HCT116 (cell line): ENCODE measurements at regions not wholly inside any gene's neighbourhood (a gene's known extent, or its start where the extent isn't known, plus 50 kb on each side); places are given as distances from the start of the nearest gene placed in this dataset.

ENCODE experiments used
- ATAC-seq: fragments of 200-7000 bp; cut with Tn5 transposase; 2 replicates; pipeline ENCODE4 v1.9.1; 2020; ENCODE audit warnings: mild to moderate bottlenecking, moderate library complexity
- BruUV-seq: library from RNA; stranded (reverse); fragments of 400-500 nt; replicated peaks from 2 replicates; lab custom pipeline; 2021; lab: Mats Ljungman, UMichigan
- CTCF ChIA-PET: fragments of 300-600 bp; sonication (Branson Sonifier 250); formaldehyde crosslinking; loops from one replicate; lab custom pipeline; 2021; ENCODE audit warnings: antibody characterized with exemption; lab: Charles Lee
- POLR2A ChIA-PET: fragments of 300-600, 350-600 bp; sonication (Branson Sonifier 250); formaldehyde crosslinking; loops from one replicate; lab custom pipeline; 2021; ENCODE audit warnings: antibody characterized with exemption; lab: Charles Lee
- RAD21 ChIA-PET, 2 experiments: fragments of 300-600 bp; sonication (Branson Sonifier 250); formaldehyde crosslinking; loops; one replicate each; lab custom pipeline; 2023; ENCODE audit warnings: low total read pairs in 2 of 2; ENCODE audit not compliant: uncharacterized antibody in 2 of 2, unreplicated experiment in 2 of 2, low non-redundant PET in 1 of 2; lab: Charles Lee
- DNase-seq: peaks from one replicate; pipeline ENCODE4 v3.0.0-alpha.2; 2010; ENCODE audit warnings: low read depth, low spot score
- H2AFZ ChIP-seq: fragments of 200-600 bp; shearing (Covaris generic), sonication (generic); 2 replicates; pipeline ENCODE4 v1.6.1; 2017; ENCODE audit warnings: low read depth, mixed run types, mixed read lengths, antibody characterized with exemption, low read length; ENCODE audit not compliant: poor library complexity, severe bottlenecking
- H3K27ac ChIP-seq: 2 replicates; pipeline ENCODE4 v1.5.1; 2012; ENCODE audit warnings: low read depth, low read length
- H3K27me3 ChIP-seq: fragments of 200-600 bp; sonication (generic); 2 replicates; pipeline ENCODE4 v1.6.1; 2016; ENCODE audit warnings: mixed run types, low read length, mixed read lengths; ENCODE audit not compliant: insufficient read depth
- H3K36me3 ChIP-seq, 2 experiments: fragments of 200-500 bp in 1 of 2; fragments of 200-600 bp in 1 of 2; sonication (Bioruptor generic) in 1 of 2; sonication (generic) in 1 of 2; 2 replicates each; pipeline versions ENCODE4 v1.5.1 to v1.6.1; 2014 to 2016; ENCODE audit warnings: low read length in 2 of 2, inconsistent platforms in 1 of 2, mixed read lengths in 1 of 2, mixed run types in 1 of 2; ENCODE audit not compliant: insufficient read depth in 2 of 2, control insufficient read depth in 1 of 2
- H3K4me1 ChIP-seq, 2 experiments: fragments of 200-600 bp in 1 of 2; sonication (generic) in 1 of 2; 2 replicates each; pipeline versions ENCODE4 v1.5.1 to v1.6.1; 2012 to 2017; ENCODE audit warnings: low read length in 2 of 2, inconsistent platforms in 1 of 2, mild to moderate bottlenecking in 1 of 2, mixed read lengths in 1 of 2, mixed run types in 1 of 2, moderate library complexity in 1 of 2; ENCODE audit not compliant: insufficient read depth in 2 of 2, control insufficient read depth in 1 of 2
- H3K4me2 ChIP-seq: fragments of 200-600 bp; sonication (generic); 2 replicates; pipeline ENCODE4 v1.6.1; 2017; ENCODE audit warnings: mixed run types, low read length, mixed read lengths
- H3K4me3 ChIP-seq, 2 experiments: fragments of 200-600 bp in 1 of 2; sonication (generic) in 1 of 2; replicated peaks in 1 of 2; 2 replicates each; pipeline ENCODE4 v1.5.1; 2011 to 2016; ENCODE audit warnings: low read length in 2 of 2, control low read depth in 1 of 2, low read depth in 1 of 2, mild to moderate bottlenecking in 1 of 2, mixed read lengths in 1 of 2, mixed run types in 1 of 2
- H3K79me2 ChIP-seq: fragments of 200-600 bp; sonication (generic); 2 replicates; pipeline ENCODE4 v1.6.1; 2017; ENCODE audit warnings: mild to moderate bottlenecking, mixed run types, low read length, moderate library complexity, mixed read lengths; ENCODE audit not compliant: insufficient read depth
- H3K9ac ChIP-seq: fragments of 200-600 bp; sonication (generic); 2 replicates; pipeline ENCODE4 v1.6.1; 2016; ENCODE audit warnings: low read length, mixed read lengths
- H3K9me2 ChIP-seq: fragments of 200-600 bp; sonication (generic), shearing (Covaris generic); 2 replicates; pipeline ENCODE4 v1.6.1; 2017; ENCODE audit warnings: mixed run types, mild to moderate bottlenecking, moderate library complexity; ENCODE audit not compliant: insufficient read depth
- H3K9me3 ChIP-seq, 2 experiments: fragments of 200-500 bp in 1 of 2; fragments of 200-600 bp in 1 of 2; sonication (Bioruptor generic) in 1 of 2; sonication (generic) in 1 of 2; 2 replicates each; pipeline ENCODE4 v1.6.1; 2014 to 2017; ENCODE audit warnings: low read length in 2 of 2, mixed read lengths in 2 of 2, inconsistent platforms in 1 of 2, low read depth in 1 of 2, mild to moderate bottlenecking in 1 of 2, mixed run types in 1 of 2, moderate library complexity in 1 of 2; ENCODE audit not compliant: control insufficient read depth in 1 of 2, insufficient read depth in 1 of 2
- H4K20me1 ChIP-seq: fragments of 200-600 bp; sonication (generic), shearing (Covaris generic); 2 replicates; pipeline ENCODE4 v1.6.1; 2017; ENCODE audit warnings: mixed run types, mild to moderate bottlenecking, moderate library complexity; ENCODE audit not compliant: insufficient read depth
- CBX3 ChIP-seq: IDR thresholded peaks from 2 replicates; pipeline ENCODE4 v1.6.1; 2012; ENCODE audit warnings: low read depth
- CEBPB ChIP-seq: IDR thresholded peaks from 2 replicates; pipeline ENCODE4 v1.6.1; 2012; ENCODE audit warnings: low read depth
- ELF1 ChIP-seq: IDR thresholded peaks from 2 replicates; pipeline ENCODE4 v1.6.1; 2012; ENCODE audit warnings: low read depth, borderline replicate concordance
- EZH2 ChIP-seq: fragments of 200-600 bp; sonication (generic); IDR thresholded peaks from 2 replicates; pipeline ENCODE4 v1.6.1; 2017; ENCODE audit warnings: antibody characterized with exemption, mixed run types
- FOSL1 ChIP-seq: IDR thresholded peaks from 2 replicates; pipeline ENCODE4 v1.6.1; 2012; ENCODE audit warnings: low read depth
- JUND ChIP-seq: IDR thresholded peaks from 2 replicates; pipeline ENCODE4 v1.6.1; 2012
- POLR2AphosphoS5 ChIP-seq: IDR thresholded peaks from 2 replicates; pipeline ENCODE4 v1.6.1; 2011; ENCODE audit warnings: mild to moderate bottlenecking, low read depth, low read length, moderate library complexity
- RAD21 ChIP-seq: IDR thresholded peaks from 2 replicates; pipeline ENCODE4 v1.6.1; 2012; ENCODE audit warnings: low read depth, mild to moderate bottlenecking
- SP1 ChIP-seq: IDR thresholded peaks from 2 replicates; pipeline ENCODE4 v1.6.1; 2012; ENCODE audit warnings: low read depth
- SRF ChIP-seq: IDR thresholded peaks from 2 replicates; pipeline ENCODE4 v1.6.1; 2012; ENCODE audit warnings: low read depth
- TCF7L2 ChIP-seq: IDR thresholded peaks from 2 replicates; pipeline ENCODE4 v1.7.0; 2011; ENCODE audit warnings: borderline replicate concordance, inconsistent platforms; ENCODE audit not compliant: insufficient read depth, insufficient read length; ENCODE audit errors: extremely low read depth
- YY1 ChIP-seq: IDR thresholded peaks from 2 replicates; pipeline ENCODE4 v1.6.1; 2011; ENCODE audit warnings: low read length, low read depth, moderate library complexity, mild to moderate bottlenecking; ENCODE audit not compliant: insufficient replicate concordance; ENCODE audit errors: extremely low read depth
- ZFX ChIP-seq: fragments of 450-650 bp; IDR thresholded peaks from 2 replicates; pipeline ENCODE4 v1.6.1; 2017
- ZNF274 ChIP-seq: fragments of 200-500 bp; sonication (Bioruptor generic); IDR thresholded peaks from 2 replicates; pipeline ENCODE4 v1.6.1; 2014; ENCODE audit warnings: mild to moderate bottlenecking, low read depth, low read length, inconsistent platforms
- intact Hi-C: fragments of 100-400 bp; cut with micrococcal nuclease; formaldehyde crosslinking; loops from 2 replicates; pipeline ENCODE4 v1.10.0; 2022
- TF ChIP-seq, protein P1 (sequence below), 3 experiments: fragments of 200-600 bp in 1 of 3; sonication (generic) in 1 of 3; IDR thresholded peaks in 2 of 3; conservative IDR thresholded peaks in 1 of 3; 2 replicates each; pipeline ENCODE4 v1.5.1; 2012 to 2017; ENCODE audit warnings: low read depth in 2 of 3, low read length in 2 of 3, antibody characterized with exemption in 1 of 3, borderline replicate concordance in 1 of 3, control low read depth in 1 of 3, mild to moderate bottlenecking in 1 of 3, mixed read lengths in 1 of 3, mixed run types in 1 of 3, moderate library complexity in 1 of 3; ENCODE audit not compliant: insufficient read depth in 1 of 3
- TF ChIP-seq, protein P2 (sequence below): IDR thresholded peaks from 2 replicates; pipeline ENCODE4 v1.6.1; 2012
- TF ChIP-seq, protein P3 (sequence below): IDR thresholded peaks from 2 replicates; pipeline ENCODE4 v1.6.1; 2011; ENCODE audit warnings: mild to moderate bottlenecking, low read length, moderate library complexity; ENCODE audit not compliant: insufficient replicate concordance; ENCODE audit errors: extremely low read depth
- TF ChIP-seq, protein P4 (sequence below): IDR thresholded peaks from 2 replicates; pipeline ENCODE4 v1.6.1; 2012
- TF ChIP-seq, protein P5 (sequence below): IDR thresholded peaks from 2 replicates; pipeline ENCODE4 v1.6.1; 2012; ENCODE audit warnings: low read depth

DNA sequence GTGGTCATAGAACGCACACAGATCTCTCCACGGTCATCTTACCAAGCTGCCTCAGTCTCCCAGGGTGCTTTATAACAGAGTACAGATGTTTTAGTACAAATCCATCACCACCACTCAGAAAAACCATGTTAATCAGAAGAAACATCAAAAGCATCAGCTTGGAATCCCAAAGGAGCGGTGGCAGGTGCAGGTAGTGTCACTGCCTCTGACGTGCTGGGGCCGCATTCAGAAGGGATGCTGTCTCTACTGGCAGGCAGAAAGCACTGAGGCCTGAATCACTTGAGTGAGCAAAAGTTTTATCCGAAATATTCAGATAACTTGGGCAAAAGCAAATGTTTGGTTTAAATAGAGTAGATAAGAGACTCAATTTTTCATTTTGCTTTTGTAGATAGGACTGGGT lies 448.4 kb upstream of the ZNF608 start:
- ChIA-PET POLR2A (no interaction called here), CTCF (no interaction called here), RAD21 (no interaction called here)
- no peak for DNase-seq
- TF ChIP-seq, protein P1, sequence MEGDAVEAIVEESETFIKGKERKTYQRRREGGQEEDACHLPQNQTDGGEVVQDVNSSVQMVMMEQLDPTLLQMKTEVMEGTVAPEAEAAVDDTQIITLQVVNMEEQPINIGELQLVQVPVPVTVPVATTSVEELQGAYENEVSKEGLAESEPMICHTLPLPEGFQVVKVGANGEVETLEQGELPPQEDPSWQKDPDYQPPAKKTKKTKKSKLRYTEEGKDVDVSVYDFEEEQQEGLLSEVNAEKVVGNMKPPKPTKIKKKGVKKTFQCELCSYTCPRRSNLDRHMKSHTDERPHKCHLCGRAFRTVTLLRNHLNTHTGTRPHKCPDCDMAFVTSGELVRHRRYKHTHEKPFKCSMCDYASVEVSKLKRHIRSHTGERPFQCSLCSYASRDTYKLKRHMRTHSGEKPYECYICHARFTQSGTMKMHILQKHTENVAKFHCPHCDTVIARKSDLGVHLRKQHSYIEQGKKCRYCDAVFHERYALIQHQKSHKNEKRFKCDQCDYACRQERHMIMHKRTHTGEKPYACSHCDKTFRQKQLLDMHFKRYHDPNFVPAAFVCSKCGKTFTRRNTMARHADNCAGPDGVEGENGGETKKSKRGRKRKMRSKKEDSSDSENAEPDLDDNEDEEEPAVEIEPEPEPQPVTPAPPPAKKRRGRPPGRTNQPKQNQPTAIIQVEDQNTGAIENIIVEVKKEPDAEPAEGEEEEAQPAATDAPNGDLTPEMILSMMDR (IDR thresholded peaks at IDR 0.05 in 2 of 3, conservative IDR thresholded peaks at IDR 0.05 in 1 of 3; ENCODE audit: borderline replicate concordance in 1 of 3, insufficient read depth in 1 of 3, low read depth in 2 of 3, low read length in 2 of 3) = no peak
- no peak for TF ChIP-seq JUND
- TF ChIP-seq SP1 = no peak
- TF ChIP-seq RAD21 = no peak
- no peak for TF ChIP-seq EZH2
- no peak for TF ChIP-seq SRF
- TF ChIP-seq, protein P2, sequence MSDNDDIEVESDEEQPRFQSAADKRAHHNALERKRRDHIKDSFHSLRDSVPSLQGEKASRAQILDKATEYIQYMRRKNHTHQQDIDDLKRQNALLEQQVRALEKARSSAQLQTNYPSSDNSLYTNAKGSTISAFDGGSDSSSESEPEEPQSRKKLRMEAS = no peak
- TF ChIP-seq ELF1 = no peak
- TF ChIP-seq CBX3 = no peak
- TF ChIP-seq, protein P3, sequence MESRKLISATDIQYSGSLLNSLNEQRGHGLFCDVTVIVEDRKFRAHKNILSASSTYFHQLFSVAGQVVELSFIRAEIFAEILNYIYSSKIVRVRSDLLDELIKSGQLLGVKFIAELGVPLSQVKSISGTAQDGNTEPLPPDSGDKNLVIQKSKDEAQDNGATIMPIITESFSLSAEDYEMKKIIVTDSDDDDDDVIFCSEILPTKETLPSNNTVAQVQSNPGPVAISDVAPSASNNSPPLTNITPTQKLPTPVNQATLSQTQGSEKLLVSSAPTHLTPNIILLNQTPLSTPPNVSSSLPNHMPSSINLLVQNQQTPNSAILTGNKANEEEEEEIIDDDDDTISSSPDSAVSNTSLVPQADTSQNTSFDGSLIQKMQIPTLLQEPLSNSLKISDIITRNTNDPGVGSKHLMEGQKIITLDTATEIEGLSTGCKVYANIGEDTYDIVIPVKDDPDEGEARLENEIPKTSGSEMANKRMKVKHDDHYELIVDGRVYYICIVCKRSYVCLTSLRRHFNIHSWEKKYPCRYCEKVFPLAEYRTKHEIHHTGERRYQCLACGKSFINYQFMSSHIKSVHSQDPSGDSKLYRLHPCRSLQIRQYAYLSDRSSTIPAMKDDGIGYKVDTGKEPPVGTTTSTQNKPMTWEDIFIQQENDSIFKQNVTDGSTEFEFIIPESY = no peak
- no peak for TF ChIP-seq ZFX
- TF ChIP-seq, protein P4, sequence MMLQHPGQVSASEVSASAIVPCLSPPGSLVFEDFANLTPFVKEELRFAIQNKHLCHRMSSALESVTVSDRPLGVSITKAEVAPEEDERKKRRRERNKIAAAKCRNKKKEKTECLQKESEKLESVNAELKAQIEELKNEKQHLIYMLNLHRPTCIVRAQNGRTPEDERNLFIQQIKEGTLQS = no peak
- no peak for TF ChIP-seq TCF7L2
- TF ChIP-seq, protein P5, sequence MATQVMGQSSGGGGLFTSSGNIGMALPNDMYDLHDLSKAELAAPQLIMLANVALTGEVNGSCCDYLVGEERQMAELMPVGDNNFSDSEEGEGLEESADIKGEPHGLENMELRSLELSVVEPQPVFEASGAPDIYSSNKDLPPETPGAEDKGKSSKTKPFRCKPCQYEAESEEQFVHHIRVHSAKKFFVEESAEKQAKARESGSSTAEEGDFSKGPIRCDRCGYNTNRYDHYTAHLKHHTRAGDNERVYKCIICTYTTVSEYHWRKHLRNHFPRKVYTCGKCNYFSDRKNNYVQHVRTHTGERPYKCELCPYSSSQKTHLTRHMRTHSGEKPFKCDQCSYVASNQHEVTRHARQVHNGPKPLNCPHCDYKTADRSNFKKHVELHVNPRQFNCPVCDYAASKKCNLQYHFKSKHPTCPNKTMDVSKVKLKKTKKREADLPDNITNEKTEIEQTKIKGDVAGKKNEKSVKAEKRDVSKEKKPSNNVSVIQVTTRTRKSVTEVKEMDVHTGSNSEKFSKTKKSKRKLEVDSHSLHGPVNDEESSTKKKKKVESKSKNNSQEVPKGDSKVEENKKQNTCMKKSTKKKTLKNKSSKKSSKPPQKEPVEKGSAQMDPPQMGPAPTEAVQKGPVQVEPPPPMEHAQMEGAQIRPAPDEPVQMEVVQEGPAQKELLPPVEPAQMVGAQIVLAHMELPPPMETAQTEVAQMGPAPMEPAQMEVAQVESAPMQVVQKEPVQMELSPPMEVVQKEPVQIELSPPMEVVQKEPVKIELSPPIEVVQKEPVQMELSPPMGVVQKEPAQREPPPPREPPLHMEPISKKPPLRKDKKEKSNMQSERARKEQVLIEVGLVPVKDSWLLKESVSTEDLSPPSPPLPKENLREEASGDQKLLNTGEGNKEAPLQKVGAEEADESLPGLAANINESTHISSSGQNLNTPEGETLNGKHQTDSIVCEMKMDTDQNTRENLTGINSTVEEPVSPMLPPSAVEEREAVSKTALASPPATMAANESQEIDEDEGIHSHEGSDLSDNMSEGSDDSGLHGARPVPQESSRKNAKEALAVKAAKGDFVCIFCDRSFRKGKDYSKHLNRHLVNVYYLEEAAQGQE = no peak
- TF ChIP-seq CEBPB = no peak
- no peak for TF ChIP-seq FOSL1
- no peak for TF ChIP-seq YY1
- no peak for TF ChIP-seq POLR2AphosphoS5
- no peak for TF ChIP-seq ZNF274
- H3K9me2 ChIP-seq = no peaks in the 10 kb centered on the region
- H3K4me2 ChIP-seq = no peak overlapping the region
- H2AFZ ChIP-seq = no peak overlapping the region
- no peaks in the 10 kb centered on the region for H3K4me1 ChIP-seq
- no peaks in the 10 kb centered on the region for H3K79me2 ChIP-seq
- no peak overlapping the region for H3K4me3 ChIP-seq
- no TSS peak for BruUV-seq
- H3K27ac ChIP-seq = no peak overlapping the region
- no peaks in the 10 kb centered on the region for H3K9me3 ChIP-seq
- intact Hi-C loops = no loop called here
- H3K27me3 ChIP-seq = no peaks in the 10 kb centered on the region
- H3K9ac ChIP-seq = no peak overlapping the region
- no peak for ATAC-seq
- no peaks in the 10 kb centered on the region for H4K20me1 ChIP-seq
- no peaks in the 10 kb centered on the region for H3K36me3 ChIP-seq
